ENCODE measurements at regions not wholly inside any gene's neighbourhood (a gene's known extent, or its start where the extent isn't known, plus 50 kb on each side); places are given as distances from the start of the nearest gene placed in this dataset.

GRCh38 chr11:106621484-106621883 lies 396.8 kb downstream of the GUCY1A2 start:
- DNase-seq = no peak
- H3K27me3 Mint-ChIP-seq = no peaks in the 10 kb centered on the region
- no peak overlapping the region for H3K4me3 ChIP-seq (ENCODE audit: low read length in 2 of 2)
- no peaks in the 10 kb centered on the region for H3K36me3 Mint-ChIP-seq
- no peaks in the 10 kb centered on the region for H3K4me1 ChIP-seq (ENCODE audit: insufficient read depth, low read length)
- intact Hi-C loops (cut with micrococcal nuclease) = no loop called here
- H3K27ac Mint-ChIP-seq = no peak overlapping the region
- ChIA-PET CTCF (ENCODE audit: partially characterized antibody) (no interaction called here), POLR2A (ENCODE audit: partially characterized antibody) (no interaction called here)
- no peak overlapping the region for H3K4me3 Mint-ChIP-seq
- H3K4me1 Mint-ChIP-seq = no peaks in the 10 kb centered on the region
- no peak overlapping the region for H3K27ac ChIP-seq (ENCODE audit: low read depth, low read length)
- no peaks in the 10 kb centered on the region for H3K27me3 ChIP-seq (ENCODE audit: insufficient read depth, low read length)
- H3K36me3 ChIP-seq (ENCODE audit: insufficient read depth, low read length) = no peaks in the 10 kb centered on the region
- H3K9me3 ChIP-seq (ENCODE audit: control insufficient read depth in 1 of 2, low read length in 2 of 2) = no peaks in the 10 kb centered on the region
- peaks cover 0 to 11% (median 1%) of the 10 kb centered on the region in 8 donors for H3K9me3 Mint-ChIP-seq

Data from CD4-positive, alpha-beta memory T cell (primary cell).